Neural cell (in vitro differentiated cells): ENCODE measurements at regions not wholly inside any gene's neighbourhood (a gene's known extent, or its start where the extent isn't known, plus 50 kb on each side); places are given as distances from the start of the nearest gene placed in this dataset.

Experiments
- H2AFZ ChIP-seq: fragments of 200-600, 300-800 bp; sonication (generic), shearing (Covaris generic); 2 replicates; pipeline ENCODE4 v1.6.0; 2014; ENCODE audit warnings: low read depth, mild to moderate bottlenecking, antibody characterized with exemption, low read length, moderate library complexity
- H3F3A ChIP-seq: fragments of 200-600 bp; shearing (Covaris generic); 2 replicates; pipeline ENCODE4 v1.6.1; 2016; ENCODE audit warnings: mild to moderate bottlenecking, moderate library complexity, mixed read lengths, antibody characterized with exemption, low read length; ENCODE audit not compliant: insufficient read depth, poor library complexity, severe bottlenecking
- H3K27ac ChIP-seq: fragments of 200-600, 300-800 bp; sonication (generic), shearing (Covaris generic); 2 replicates; pipeline ENCODE4 v1.5.1; 2014; ENCODE audit warnings: mild to moderate bottlenecking, low read length, moderate library complexity
- H3K27me3 ChIP-seq: fragments of 300-800, 200-600 bp; sonication (generic), shearing (Covaris generic); 2 replicates; pipeline ENCODE4 v1.6.0; 2014; ENCODE audit warnings: mild to moderate bottlenecking, low read depth, low read length, moderate library complexity; ENCODE audit not compliant: insufficient read depth
- H3K36me3 ChIP-seq: fragments of 300-800, 200-600 bp; sonication (generic), shearing (Covaris generic); 2 replicates; pipeline ENCODE4 v1.5.1; 2014; ENCODE audit warnings: mild to moderate bottlenecking, antibody characterized with exemption, low read length, moderate library complexity; ENCODE audit not compliant: insufficient read depth
- H3K4me2 ChIP-seq: fragments of 300-800, 200-600 bp; sonication (generic), shearing (Covaris generic); 2 replicates; pipeline ENCODE4 v1.6.0; 2014; ENCODE audit warnings: mild to moderate bottlenecking, low read length
- H3K4me3 ChIP-seq: fragments of 300-800, 200-600 bp; sonication (generic), shearing (Covaris generic); 2 replicates; pipeline ENCODE4 v1.5.1; 2014; ENCODE audit warnings: mild to moderate bottlenecking, low read length, moderate library complexity
- H3K79me2 ChIP-seq: fragments of 200-600 bp; shearing (Covaris generic); replicated peaks from 2 replicates; pipeline ENCODE4 v1.6.0; 2014; ENCODE audit warnings: mild to moderate bottlenecking, low read length, moderate library complexity; ENCODE audit not compliant: insufficient read depth
- H3K9ac ChIP-seq: fragments of 300-800, 200-600 bp; sonication (generic), shearing (Covaris generic); 2 replicates; pipeline ENCODE4 v1.6.1; 2016; ENCODE audit warnings: mild to moderate bottlenecking, low read length, mixed read lengths
- H3K9me2 ChIP-seq: fragments of 200-600 bp; shearing (Covaris generic); 2 replicates; pipeline ENCODE4 v1.6.1; 2016; ENCODE audit warnings: mild to moderate bottlenecking, low read length, mixed read lengths; ENCODE audit not compliant: insufficient read depth
- H3K9me3 ChIP-seq: fragments of 200-600, 300-800 bp; sonication (generic), shearing (Covaris generic); 2 replicates; pipeline ENCODE4 v1.6.1; 2016; ENCODE audit warnings: mild to moderate bottlenecking, mixed run types, low read length, moderate library complexity, mixed read lengths
- H4K20me1 ChIP-seq: fragments of 200-600 bp; shearing (Covaris generic); 2 replicates; pipeline ENCODE4 v1.6.1; 2016; ENCODE audit warnings: mild to moderate bottlenecking, mixed run types; ENCODE audit not compliant: insufficient read depth
- EP300 ChIP-seq: fragments of 450-650 bp; conservative IDR thresholded peaks from 2 replicates; pipeline ENCODE4 v1.6.1; 2014; ENCODE audit warnings: antibody characterized with exemption, mild to moderate bottlenecking, moderate library complexity; ENCODE audit not compliant: poor library complexity, severe bottlenecking
- EZH2 ChIP-seq: fragments of 200-600, 300-800 bp; shearing (Covaris generic), sonication (generic); IDR thresholded peaks from 2 replicates; pipeline ENCODE4 v1.6.1; 2014; ENCODE audit warnings: antibody characterized with exemption, low read length, borderline replicate concordance, mild to moderate bottlenecking; ENCODE audit not compliant: insufficient read depth, poor library complexity, severe bottlenecking
- MXI1 ChIP-seq: fragments of 450-650 bp; conservative IDR thresholded peaks from 2 replicates; pipeline ENCODE4 v1.6.1; 2014; ENCODE audit warnings: antibody characterized with exemption, mild to moderate bottlenecking; ENCODE audit not compliant: poor library complexity, severe bottlenecking
- POLR2AphosphoS5 ChIP-seq: IDR thresholded peaks from 2 replicates; pipeline ENCODE4 v1.6.1; 2012
- RAD21 ChIP-seq: fragments of 450-650 bp; conservative IDR thresholded peaks from 2 replicates; pipeline ENCODE4 v1.6.1; 2014; ENCODE audit warnings: antibody characterized with exemption, mild to moderate bottlenecking, moderate library complexity
- SMC3 ChIP-seq: fragments of 450-650 bp; conservative IDR thresholded peaks from 2 replicates; pipeline ENCODE4 v1.6.1; 2014; ENCODE audit warnings: antibody characterized with exemption, mild to moderate bottlenecking, moderate library complexity; ENCODE audit not compliant: poor library complexity
- TAF1 ChIP-seq: IDR thresholded peaks from 2 replicates; pipeline ENCODE4 v1.6.1; 2012; ENCODE audit warnings: low read depth
- TF ChIP-seq, protein P1 (sequence below): IDR thresholded peaks from 2 replicates; pipeline ENCODE4 v1.6.1; 2012; ENCODE audit warnings: borderline replicate concordance
- TF ChIP-seq, protein P2 (sequence below): fragments of 450-650 bp; IDR thresholded peaks from 2 replicates; pipeline ENCODE4 v1.5.1; 2014; ENCODE audit warnings: antibody characterized with exemption, mild to moderate bottlenecking, moderate library complexity; ENCODE audit not compliant: poor library complexity, severe bottlenecking

- no peaks in the 10 kb centered on the region for H3K36me3 ChIP-seq
- no peaks in the 10 kb centered on the region for H3K27me3 ChIP-seq
- no peaks in the 10 kb centered on the region for H3K79me2 ChIP-seq
- H3K4me3 ChIP-seq = no peak overlapping the region
- H2AFZ ChIP-seq = no peak overlapping the region
- H3K27ac ChIP-seq = no peak overlapping the region
- no peak overlapping the region for H3K4me2 ChIP-seq
- no peaks in the 10 kb centered on the region for H3F3A ChIP-seq
- no peaks in the 10 kb centered on the region for H3K9me2 ChIP-seq
- no peaks in the 10 kb centered on the region for H3K9me3 ChIP-seq
- H3K9ac ChIP-seq = no peak overlapping the region
- no peak for TF ChIP-seq EZH2
- TF ChIP-seq RAD21 = no peak
- H4K20me1 ChIP-seq = no peaks in the 10 kb centered on the region
Measured at GRCh38 chr21:20538039-20538658, 460.1 kb upstream of the NCAM2 start.

GRCh38 chr21:20545454-20545853, 452.8 kb upstream of the NCAM2 start:
- Histone ChIP-seq H3F3A (no peaks in the 10 kb centered on the region), H2AFZ (no peak overlapping the region), H3K79me2 (no peaks in the 10 kb centered on the region), H3K27me3 (no peaks in the 10 kb centered on the region), H4K20me1 (no peaks in the 10 kb centered on the region), H3K27ac (no peak overlapping the region), H3K9me2 (no peaks in the 10 kb centered on the region), H3K4me2 (no peak overlapping the region), H3K9ac (no peak overlapping the region), H3K9me3 (no peaks in the 10 kb centered on the region), H3K36me3 (no peaks in the 10 kb centered on the region), H3K4me3 (no peak overlapping the region)
- no peak for TF ChIP-seq EP300
- no peak for TF ChIP-seq SMC3
- no peak for TF ChIP-seq TAF1
- TF ChIP-seq, protein P1, sequence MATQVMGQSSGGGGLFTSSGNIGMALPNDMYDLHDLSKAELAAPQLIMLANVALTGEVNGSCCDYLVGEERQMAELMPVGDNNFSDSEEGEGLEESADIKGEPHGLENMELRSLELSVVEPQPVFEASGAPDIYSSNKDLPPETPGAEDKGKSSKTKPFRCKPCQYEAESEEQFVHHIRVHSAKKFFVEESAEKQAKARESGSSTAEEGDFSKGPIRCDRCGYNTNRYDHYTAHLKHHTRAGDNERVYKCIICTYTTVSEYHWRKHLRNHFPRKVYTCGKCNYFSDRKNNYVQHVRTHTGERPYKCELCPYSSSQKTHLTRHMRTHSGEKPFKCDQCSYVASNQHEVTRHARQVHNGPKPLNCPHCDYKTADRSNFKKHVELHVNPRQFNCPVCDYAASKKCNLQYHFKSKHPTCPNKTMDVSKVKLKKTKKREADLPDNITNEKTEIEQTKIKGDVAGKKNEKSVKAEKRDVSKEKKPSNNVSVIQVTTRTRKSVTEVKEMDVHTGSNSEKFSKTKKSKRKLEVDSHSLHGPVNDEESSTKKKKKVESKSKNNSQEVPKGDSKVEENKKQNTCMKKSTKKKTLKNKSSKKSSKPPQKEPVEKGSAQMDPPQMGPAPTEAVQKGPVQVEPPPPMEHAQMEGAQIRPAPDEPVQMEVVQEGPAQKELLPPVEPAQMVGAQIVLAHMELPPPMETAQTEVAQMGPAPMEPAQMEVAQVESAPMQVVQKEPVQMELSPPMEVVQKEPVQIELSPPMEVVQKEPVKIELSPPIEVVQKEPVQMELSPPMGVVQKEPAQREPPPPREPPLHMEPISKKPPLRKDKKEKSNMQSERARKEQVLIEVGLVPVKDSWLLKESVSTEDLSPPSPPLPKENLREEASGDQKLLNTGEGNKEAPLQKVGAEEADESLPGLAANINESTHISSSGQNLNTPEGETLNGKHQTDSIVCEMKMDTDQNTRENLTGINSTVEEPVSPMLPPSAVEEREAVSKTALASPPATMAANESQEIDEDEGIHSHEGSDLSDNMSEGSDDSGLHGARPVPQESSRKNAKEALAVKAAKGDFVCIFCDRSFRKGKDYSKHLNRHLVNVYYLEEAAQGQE = no peak
- no peak for TF ChIP-seq RAD21
- TF ChIP-seq EZH2 = no peak
- no peak for TF ChIP-seq MXI1
- TF ChIP-seq, protein P2, sequence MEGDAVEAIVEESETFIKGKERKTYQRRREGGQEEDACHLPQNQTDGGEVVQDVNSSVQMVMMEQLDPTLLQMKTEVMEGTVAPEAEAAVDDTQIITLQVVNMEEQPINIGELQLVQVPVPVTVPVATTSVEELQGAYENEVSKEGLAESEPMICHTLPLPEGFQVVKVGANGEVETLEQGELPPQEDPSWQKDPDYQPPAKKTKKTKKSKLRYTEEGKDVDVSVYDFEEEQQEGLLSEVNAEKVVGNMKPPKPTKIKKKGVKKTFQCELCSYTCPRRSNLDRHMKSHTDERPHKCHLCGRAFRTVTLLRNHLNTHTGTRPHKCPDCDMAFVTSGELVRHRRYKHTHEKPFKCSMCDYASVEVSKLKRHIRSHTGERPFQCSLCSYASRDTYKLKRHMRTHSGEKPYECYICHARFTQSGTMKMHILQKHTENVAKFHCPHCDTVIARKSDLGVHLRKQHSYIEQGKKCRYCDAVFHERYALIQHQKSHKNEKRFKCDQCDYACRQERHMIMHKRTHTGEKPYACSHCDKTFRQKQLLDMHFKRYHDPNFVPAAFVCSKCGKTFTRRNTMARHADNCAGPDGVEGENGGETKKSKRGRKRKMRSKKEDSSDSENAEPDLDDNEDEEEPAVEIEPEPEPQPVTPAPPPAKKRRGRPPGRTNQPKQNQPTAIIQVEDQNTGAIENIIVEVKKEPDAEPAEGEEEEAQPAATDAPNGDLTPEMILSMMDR = no peak
- TF ChIP-seq POLR2AphosphoS5 = no peak
